GM12864 (cell line): ENCODE measurements at regions not wholly inside any gene's neighbourhood (a gene's known extent, or its start where the extent isn't known, plus 50 kb on each side); places are given as distances from the start of the nearest gene placed in this dataset.
A peak's percentile ranks its signal among the peaks of the same experiment; 100 is the strongest.
"Not testable (repeated sequence)": the region's sequence is repeated elsewhere in the genome, so short reads cannot be mapped to it uniquely, and the experiment has no call there.

ENCODE experiments used
- DNase-seq: peaks from one replicate; pipeline ENCODE4 v3.0.0-alpha.2; 2011; ENCODE audit warnings: low read depth
- H3K4me3 ChIP-seq: 2 replicates; pipeline ENCODE4 v1.5.1; 2011; ENCODE audit warnings: mild to moderate bottlenecking, low read depth, low read length, control low read depth
- CTCF ChIP-seq: IDR thresholded peaks from 2 replicates; pipeline ENCODE4 v1.5.1; 2011; ENCODE audit warnings: low read depth, mild to moderate bottlenecking, moderate library complexity, low read length, control low read depth, inconsistent platforms; ENCODE audit errors: missing control alignments

GRCh38 chr1:46878173-46878782 is 63.0 kb downstream of the CYP4A11 start:
- not testable (repeated sequence) for H3K4me3 ChIP-seq, DNase-seq
- peak; percentile 43 for TF ChIP-seq CTCF

- not testable (repeated sequence) for H3K4me3 ChIP-seq, DNase-seq
- peak; percentile 26 for TF ChIP-seq CTCF
These were observed 65.2 kb downstream of the CYP4A11 start for GRCh38 chr1:46876093-46876492.
